ENCODE measurements at regions not wholly inside any gene's neighbourhood (a gene's known extent, or its start where the extent isn't known, plus 50 kb on each side); places are given as distances from the start of the nearest gene placed in this dataset.

DNA sequence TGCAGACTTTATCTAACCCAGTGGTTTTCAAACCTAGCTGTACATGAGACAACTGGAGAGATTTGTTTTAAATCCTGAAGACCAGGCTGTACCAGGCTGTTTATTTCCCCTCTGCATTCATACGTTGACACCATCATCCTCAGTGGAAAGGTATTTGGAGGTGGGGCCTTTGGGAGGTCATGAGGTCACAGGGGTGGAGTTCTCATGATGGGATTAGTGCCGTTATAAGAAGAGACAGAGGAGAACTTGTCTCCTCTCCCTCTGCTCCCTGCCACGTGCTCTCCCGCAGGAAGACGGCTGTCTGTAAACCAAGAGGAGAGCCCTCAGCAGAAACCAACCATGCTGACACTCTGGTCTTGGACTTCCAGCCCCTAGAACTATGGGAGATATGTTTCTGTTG lies 165.4 kb downstream of the ADSS2 start:
- DNase-seq (ENCODE audit: low read depth in 1 of 2, low spot score in 1 of 2) = no peak
- Histone ChIP-seq H3K27ac (replicated peaks) (no peak overlapping the region), H3K4me3 (replicated peaks; ENCODE audit: insufficient read depth, low read length) (no peak overlapping the region), H3K27me3 (ENCODE audit: insufficient read depth, poor library complexity, severe bottlenecking) (no peaks in the 10 kb centered on the region)
- TF ChIP-seq, protein P1, sequence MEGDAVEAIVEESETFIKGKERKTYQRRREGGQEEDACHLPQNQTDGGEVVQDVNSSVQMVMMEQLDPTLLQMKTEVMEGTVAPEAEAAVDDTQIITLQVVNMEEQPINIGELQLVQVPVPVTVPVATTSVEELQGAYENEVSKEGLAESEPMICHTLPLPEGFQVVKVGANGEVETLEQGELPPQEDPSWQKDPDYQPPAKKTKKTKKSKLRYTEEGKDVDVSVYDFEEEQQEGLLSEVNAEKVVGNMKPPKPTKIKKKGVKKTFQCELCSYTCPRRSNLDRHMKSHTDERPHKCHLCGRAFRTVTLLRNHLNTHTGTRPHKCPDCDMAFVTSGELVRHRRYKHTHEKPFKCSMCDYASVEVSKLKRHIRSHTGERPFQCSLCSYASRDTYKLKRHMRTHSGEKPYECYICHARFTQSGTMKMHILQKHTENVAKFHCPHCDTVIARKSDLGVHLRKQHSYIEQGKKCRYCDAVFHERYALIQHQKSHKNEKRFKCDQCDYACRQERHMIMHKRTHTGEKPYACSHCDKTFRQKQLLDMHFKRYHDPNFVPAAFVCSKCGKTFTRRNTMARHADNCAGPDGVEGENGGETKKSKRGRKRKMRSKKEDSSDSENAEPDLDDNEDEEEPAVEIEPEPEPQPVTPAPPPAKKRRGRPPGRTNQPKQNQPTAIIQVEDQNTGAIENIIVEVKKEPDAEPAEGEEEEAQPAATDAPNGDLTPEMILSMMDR (IDR thresholded peaks at IDR 0.05; ENCODE audit: insufficient read depth, low read length) = no peak
- TF ChIP-seq POLR2AphosphoS5 (IDR thresholded peaks at IDR 0.05; ENCODE audit: low read depth) (no peak), SPI1 (IDR thresholded peaks at IDR 0.05; ENCODE audit: borderline replicate concordance, low read depth) (no peak), GABPA (IDR thresholded peaks at IDR 0.05; ENCODE audit: low read depth) (no peak)
- TF ChIP-seq, protein P2, sequence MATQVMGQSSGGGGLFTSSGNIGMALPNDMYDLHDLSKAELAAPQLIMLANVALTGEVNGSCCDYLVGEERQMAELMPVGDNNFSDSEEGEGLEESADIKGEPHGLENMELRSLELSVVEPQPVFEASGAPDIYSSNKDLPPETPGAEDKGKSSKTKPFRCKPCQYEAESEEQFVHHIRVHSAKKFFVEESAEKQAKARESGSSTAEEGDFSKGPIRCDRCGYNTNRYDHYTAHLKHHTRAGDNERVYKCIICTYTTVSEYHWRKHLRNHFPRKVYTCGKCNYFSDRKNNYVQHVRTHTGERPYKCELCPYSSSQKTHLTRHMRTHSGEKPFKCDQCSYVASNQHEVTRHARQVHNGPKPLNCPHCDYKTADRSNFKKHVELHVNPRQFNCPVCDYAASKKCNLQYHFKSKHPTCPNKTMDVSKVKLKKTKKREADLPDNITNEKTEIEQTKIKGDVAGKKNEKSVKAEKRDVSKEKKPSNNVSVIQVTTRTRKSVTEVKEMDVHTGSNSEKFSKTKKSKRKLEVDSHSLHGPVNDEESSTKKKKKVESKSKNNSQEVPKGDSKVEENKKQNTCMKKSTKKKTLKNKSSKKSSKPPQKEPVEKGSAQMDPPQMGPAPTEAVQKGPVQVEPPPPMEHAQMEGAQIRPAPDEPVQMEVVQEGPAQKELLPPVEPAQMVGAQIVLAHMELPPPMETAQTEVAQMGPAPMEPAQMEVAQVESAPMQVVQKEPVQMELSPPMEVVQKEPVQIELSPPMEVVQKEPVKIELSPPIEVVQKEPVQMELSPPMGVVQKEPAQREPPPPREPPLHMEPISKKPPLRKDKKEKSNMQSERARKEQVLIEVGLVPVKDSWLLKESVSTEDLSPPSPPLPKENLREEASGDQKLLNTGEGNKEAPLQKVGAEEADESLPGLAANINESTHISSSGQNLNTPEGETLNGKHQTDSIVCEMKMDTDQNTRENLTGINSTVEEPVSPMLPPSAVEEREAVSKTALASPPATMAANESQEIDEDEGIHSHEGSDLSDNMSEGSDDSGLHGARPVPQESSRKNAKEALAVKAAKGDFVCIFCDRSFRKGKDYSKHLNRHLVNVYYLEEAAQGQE (IDR thresholded peaks at IDR 0.05; ENCODE audit: insufficient replicate concordance, low read depth) = no peak

DNA sequence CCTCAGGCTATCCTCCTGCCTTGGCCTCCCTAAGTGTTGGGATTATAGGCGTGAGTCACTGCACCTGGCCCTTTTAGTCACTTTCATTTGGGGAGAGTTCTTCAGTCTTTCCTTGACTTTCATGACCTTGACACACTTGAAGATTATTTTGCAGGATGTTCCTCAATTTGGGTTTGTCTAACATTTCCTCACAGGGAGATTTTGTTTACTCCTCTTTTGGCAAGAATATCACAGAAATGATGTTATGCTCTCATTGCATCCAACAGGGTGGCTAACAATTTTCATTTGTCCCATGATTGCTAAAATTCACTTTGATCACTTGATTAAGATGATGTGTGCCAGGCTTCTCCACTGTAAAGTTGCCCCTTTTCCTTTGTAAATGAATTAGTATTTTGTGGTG lies 164.0 kb downstream of the ADSS2 start:
- TF ChIP-seq, protein P2 (IDR thresholded peaks at IDR 0.05; ENCODE audit: insufficient replicate concordance, low read depth) = no peak
- TF ChIP-seq, protein P1 (IDR thresholded peaks at IDR 0.05; ENCODE audit: insufficient read depth, low read length) = no peak
- TF ChIP-seq GABPA (IDR thresholded peaks at IDR 0.05; ENCODE audit: low read depth) = no peak
- DNase-seq (ENCODE audit: low read depth in 1 of 2, low spot score in 1 of 2) = no peak
- Histone ChIP-seq H3K4me3 (replicated peaks; ENCODE audit: insufficient read depth, low read length) (no peak overlapping the region), H3K27ac (replicated peaks) (no peak overlapping the region), H3K27me3 (ENCODE audit: insufficient read depth, poor library complexity, severe bottlenecking) (no peaks in the 10 kb centered on the region)

DNA sequence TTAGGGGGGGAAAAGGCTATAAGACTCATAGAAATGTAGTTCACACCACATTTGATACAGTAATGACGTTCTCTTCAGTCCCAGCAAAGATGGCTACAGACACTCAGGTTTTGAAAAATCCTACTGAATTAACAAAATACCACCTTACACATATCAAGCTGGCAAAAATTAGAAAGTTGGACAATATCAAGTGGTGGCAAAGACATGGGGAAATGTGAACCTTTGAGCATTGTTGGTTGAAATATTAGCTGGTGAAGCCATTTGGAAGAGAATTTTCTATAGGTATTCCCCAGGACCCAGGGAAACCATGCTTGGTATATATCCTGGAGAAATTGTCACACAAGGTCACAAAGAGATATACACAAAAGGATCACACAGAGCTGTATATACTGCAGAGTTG lies 163.0 kb downstream of the ADSS2 start:
- Histone ChIP-seq H3K4me3 (replicated peaks; ENCODE audit: insufficient read depth, low read length) (no peak overlapping the region), H3K27ac (replicated peaks) (no peak overlapping the region), H3K27me3 (ENCODE audit: insufficient read depth, poor library complexity, severe bottlenecking) (no peaks in the 10 kb centered on the region)
- no peak for DNase-seq (ENCODE audit: low read depth in 1 of 2, low spot score in 1 of 2)
- no peak for TF ChIP-seq GABPA (IDR thresholded peaks at IDR 0.05; ENCODE audit: low read depth)

DNA sequence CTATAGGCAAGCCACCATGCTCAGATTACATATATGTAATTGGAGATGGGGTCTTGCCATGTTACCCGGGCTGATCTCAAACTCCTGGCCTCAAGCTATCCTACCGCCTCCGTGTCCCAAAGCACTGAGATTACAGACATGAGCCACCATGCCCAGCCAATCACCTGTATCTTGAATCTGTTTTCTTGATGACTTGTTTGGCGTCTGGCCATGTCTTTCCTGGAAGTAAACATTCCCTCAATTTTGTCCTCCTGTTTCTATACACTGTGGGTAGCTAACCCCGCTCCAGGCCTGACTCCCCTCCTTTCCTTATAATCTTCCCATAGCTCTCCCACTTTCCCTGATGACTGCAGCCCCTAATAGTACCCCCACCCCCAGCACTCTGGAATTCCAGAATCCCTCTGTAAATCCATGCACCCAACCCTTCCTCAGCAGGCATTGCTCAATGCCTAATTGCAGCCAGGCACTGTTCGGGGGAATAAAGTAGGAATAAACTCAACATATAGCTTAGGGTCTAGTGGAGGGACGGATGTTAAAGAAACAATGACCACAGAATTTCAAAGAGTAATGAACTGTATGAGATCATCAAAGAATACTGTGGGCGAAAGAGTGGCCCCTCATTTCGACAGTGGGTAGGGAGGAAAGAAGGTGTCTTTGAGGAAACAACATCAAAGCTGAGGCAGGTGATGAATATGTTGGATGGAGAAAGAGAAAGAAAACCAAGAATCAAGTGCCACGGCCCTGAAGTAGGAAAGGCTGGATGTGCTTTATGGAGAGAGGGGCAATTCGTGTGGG lies 161.5 kb downstream of the ADSS2 start:
- Histone ChIP-seq H3K27ac (replicated peaks) (no peak overlapping the region), H3K4me3 (replicated peaks; ENCODE audit: insufficient read depth, low read length) (no peak overlapping the region), H3K27me3 (ENCODE audit: insufficient read depth, poor library complexity, severe bottlenecking) (no peaks in the 10 kb centered on the region)
- DNase-seq (ENCODE audit: low read depth in 1 of 2, low spot score in 1 of 2) = no peak
- no peak for TF ChIP-seq GABPA (IDR thresholded peaks at IDR 0.05; ENCODE audit: low read depth)
- TF ChIP-seq, protein P1 (IDR thresholded peaks at IDR 0.05; ENCODE audit: insufficient read depth, low read length) = no peak
- TF ChIP-seq SPI1 (IDR thresholded peaks at IDR 0.05; ENCODE audit: borderline replicate concordance, low read depth) = no peak
- no peak for TF ChIP-seq POLR2AphosphoS5 (IDR thresholded peaks at IDR 0.05; ENCODE audit: low read depth)
- TF ChIP-seq, protein P2 (IDR thresholded peaks at IDR 0.05; ENCODE audit: insufficient replicate concordance, low read depth) = no peak
